ENCODE measurements at regions not wholly inside any gene's neighbourhood (a gene's known extent, or its start where the extent isn't known, plus 50 kb on each side); places are given as distances from the start of the nearest gene placed in this dataset.
"Not testable (repeated sequence)": the region's sequence is repeated elsewhere in the genome, so short reads cannot be mapped to it uniquely, and the experiment has no call there.

DNA sequence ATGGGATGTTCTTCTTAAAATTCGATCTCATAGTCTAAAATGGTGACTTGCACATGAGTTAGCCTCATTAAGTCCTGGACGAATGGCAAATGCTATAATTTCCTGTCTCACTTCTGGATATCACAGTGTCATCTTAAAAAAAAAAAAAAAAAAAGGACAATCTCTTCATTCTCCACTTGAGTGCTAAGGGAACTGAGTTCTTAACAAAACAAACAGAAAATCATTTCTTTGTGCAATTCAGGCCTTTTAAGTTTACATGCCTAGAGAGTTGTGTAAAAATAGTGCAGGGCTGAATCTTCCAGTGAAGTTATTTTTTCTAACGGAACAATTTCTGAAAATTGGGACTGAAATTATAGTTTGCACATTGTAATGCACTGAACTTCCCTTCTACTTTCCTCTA lies 122.8 kb upstream of the FAT1 start:
- Histone ChIP-seq H3K27me3 (ENCODE audit: low read length) (no peaks in the 10 kb centered on the region), H3K27ac (ENCODE audit: low read depth, low read length) (no peak overlapping the region), H3K9me2 (replicated peaks; ENCODE audit: insufficient read depth, low read length) (no peaks in the 10 kb centered on the region), H3K4me2 (ENCODE audit: low read depth, low read length, poor library complexity, severe bottlenecking) (no peak overlapping the region), H3K9ac (ENCODE audit: low read length) (no peak overlapping the region), H4K20me1 (ENCODE audit: low read depth, low read length) (no peaks in the 10 kb centered on the region), H3K9me3 (ENCODE audit: insufficient read depth, low read length) (no peaks in the 10 kb centered on the region), H3K79me2 (ENCODE audit: insufficient read depth, low read length) (no peaks in the 10 kb centered on the region), H3K36me3 (ENCODE audit: low read length) (no peaks in the 10 kb centered on the region), H3F3A (ENCODE audit: insufficient read depth) (no peaks in the 10 kb centered on the region), H3K4me3 (ENCODE audit: insufficient read depth, low read length, poor library complexity, severe bottlenecking) (no peak overlapping the region), H2AFZ (ENCODE audit: low read depth, low read length, severe bottlenecking) (no peak overlapping the region)
- TF ChIP-seq EZH2phosphoT487 (conservative IDR thresholded peaks at IDR 0.05; ENCODE audit: low read length), result no peak
- TF ChIP-seq, protein P1, sequence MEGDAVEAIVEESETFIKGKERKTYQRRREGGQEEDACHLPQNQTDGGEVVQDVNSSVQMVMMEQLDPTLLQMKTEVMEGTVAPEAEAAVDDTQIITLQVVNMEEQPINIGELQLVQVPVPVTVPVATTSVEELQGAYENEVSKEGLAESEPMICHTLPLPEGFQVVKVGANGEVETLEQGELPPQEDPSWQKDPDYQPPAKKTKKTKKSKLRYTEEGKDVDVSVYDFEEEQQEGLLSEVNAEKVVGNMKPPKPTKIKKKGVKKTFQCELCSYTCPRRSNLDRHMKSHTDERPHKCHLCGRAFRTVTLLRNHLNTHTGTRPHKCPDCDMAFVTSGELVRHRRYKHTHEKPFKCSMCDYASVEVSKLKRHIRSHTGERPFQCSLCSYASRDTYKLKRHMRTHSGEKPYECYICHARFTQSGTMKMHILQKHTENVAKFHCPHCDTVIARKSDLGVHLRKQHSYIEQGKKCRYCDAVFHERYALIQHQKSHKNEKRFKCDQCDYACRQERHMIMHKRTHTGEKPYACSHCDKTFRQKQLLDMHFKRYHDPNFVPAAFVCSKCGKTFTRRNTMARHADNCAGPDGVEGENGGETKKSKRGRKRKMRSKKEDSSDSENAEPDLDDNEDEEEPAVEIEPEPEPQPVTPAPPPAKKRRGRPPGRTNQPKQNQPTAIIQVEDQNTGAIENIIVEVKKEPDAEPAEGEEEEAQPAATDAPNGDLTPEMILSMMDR (IDR thresholded peaks at IDR 0.05; ENCODE audit: insufficient read depth, low read length, poor library complexity, severe bottlenecking), result no peak

DNA sequence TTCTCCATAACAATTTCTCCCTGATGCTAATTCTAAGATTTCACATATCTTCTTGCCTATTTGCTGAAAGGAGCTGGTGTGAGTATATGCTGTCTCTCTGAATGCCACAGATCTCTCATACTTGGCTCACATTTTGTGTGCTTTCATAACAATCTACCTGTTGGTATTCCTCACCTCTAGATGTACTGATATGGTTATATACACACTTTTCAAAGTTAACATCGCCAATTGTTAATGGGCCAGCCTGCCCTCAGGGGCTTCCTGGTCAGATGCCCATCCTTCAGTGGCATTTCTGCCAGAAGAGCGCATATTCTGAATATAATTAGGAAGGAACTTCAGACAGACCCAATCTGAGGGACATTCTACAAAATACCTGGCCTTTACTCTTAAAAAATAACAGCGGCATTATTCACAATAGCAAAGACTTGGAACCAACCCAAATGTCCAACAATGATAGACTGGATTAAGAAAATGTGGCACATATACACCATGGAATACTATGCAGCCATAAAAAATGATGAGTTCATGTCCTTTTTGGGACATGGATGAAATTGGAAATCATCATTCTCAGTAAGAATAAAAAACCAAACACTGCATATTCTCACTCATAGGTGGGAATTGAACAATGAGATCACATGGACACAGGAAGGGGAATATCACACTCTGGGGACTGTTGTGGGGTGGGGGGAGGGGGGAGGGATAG lies 123.9 kb upstream of the FAT1 start:
- H4K20me1 ChIP-seq (ENCODE audit: low read depth, low read length); H3K79me2 ChIP-seq (ENCODE audit: insufficient read depth, low read length); H3K27ac ChIP-seq (ENCODE audit: low read depth, low read length); H3K4me2 ChIP-seq (ENCODE audit: low read depth, low read length, poor library complexity, severe bottlenecking); H3K36me3 ChIP-seq (ENCODE audit: low read length); H3K9me3 ChIP-seq (ENCODE audit: insufficient read depth, low read length); H3K9ac ChIP-seq (ENCODE audit: low read length); H2AFZ ChIP-seq (ENCODE audit: low read depth, low read length, severe bottlenecking); H3K9me2 ChIP-seq (replicated peaks; ENCODE audit: insufficient read depth, low read length); H3K27me3 ChIP-seq (ENCODE audit: low read length); H3F3A ChIP-seq (ENCODE audit: insufficient read depth); H3K4me3 ChIP-seq (ENCODE audit: insufficient read depth, low read length, poor library complexity, severe bottlenecking): not testable (repeated sequence)

DNA sequence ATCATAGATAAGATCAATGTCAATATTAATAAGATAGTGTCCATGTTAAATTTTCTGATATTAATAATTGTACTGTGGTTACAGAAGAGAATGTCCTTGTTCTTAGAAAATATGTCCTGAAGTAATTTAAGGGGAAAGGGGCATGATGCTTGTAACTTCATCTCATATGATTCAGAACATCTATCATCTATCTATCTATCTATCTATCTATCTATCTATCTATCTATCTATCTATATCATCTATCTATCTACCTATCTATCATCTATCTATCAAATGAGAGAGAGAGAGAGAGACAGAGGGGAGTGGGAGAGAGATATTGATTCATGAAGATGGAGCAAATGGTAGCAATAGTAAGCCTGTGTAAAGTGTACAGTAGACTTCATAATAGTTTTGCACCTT lies 124.8 kb upstream of the FAT1 start:
- no peaks in the 10 kb centered on the region for H3K79me2 ChIP-seq (ENCODE audit: insufficient read depth, low read length)
- no peaks in the 10 kb centered on the region for H3K36me3 ChIP-seq (ENCODE audit: low read length)
- H3K9me3 ChIP-seq (ENCODE audit: insufficient read depth, low read length), result no peaks in the 10 kb centered on the region
- no peak overlapping the region for H3K4me3 ChIP-seq (ENCODE audit: insufficient read depth, low read length, poor library complexity, severe bottlenecking)
- no peaks in the 10 kb centered on the region for H3K9me2 ChIP-seq (replicated peaks; ENCODE audit: insufficient read depth, low read length)
- TF ChIP-seq EZH2phosphoT487 (conservative IDR thresholded peaks at IDR 0.05; ENCODE audit: low read length), result no peak
- TF ChIP-seq, protein P1 (IDR thresholded peaks at IDR 0.05; ENCODE audit: insufficient read depth, low read length, poor library complexity, severe bottlenecking), result no peak
- H2AFZ ChIP-seq (ENCODE audit: low read depth, low read length, severe bottlenecking), result no peak overlapping the region
- H3K9ac ChIP-seq (ENCODE audit: low read length), result no peak overlapping the region
- H3K27me3 ChIP-seq (ENCODE audit: low read length), result no peaks in the 10 kb centered on the region
- H3F3A ChIP-seq (ENCODE audit: insufficient read depth), result no peaks in the 10 kb centered on the region
- no peak overlapping the region for H3K27ac ChIP-seq (ENCODE audit: low read depth, low read length)
- H3K4me2 ChIP-seq (ENCODE audit: low read depth, low read length, poor library complexity, severe bottlenecking), result no peak overlapping the region
- no peaks in the 10 kb centered on the region for H4K20me1 ChIP-seq (ENCODE audit: low read depth, low read length)

DNA sequence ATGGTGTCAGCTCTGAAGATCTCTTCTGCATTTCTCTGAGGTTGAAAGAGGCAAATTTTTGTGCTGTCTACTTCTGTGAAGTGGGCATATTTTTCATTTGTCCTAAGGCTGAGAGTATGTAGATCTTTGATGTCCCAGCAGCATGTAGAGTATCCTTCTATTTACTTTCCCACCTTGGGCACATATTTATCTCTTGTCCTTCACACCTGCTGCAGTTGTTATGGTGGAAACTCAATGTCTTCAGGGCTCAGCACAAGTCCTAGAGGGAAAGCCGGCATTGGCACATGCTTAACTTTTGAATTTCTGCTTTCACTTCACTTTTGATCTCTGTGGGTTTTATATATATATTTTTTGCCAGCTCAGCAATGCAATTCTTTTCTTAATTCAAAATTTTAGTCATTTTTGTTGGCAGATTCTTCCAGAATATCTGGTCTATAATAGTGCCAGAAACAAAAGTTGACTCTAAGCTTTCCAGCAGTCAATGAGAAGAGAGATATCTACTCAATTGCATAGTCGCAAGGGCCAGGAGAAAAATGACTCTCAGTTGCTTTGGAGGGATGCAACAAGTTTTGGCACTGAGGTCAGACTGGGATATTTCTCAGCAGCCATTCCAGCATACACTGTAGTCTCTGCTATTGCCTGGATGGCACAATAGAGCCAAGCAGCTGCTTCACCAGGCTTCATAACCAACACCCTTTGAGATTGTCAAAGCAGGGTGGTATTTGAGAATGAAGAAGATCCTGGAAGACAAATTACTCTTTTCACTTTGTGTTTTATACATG lies 127.8 kb upstream of the FAT1 start:
- TF ChIP-seq, protein P1 (IDR thresholded peaks at IDR 0.05; ENCODE audit: insufficient read depth, low read length, poor library complexity, severe bottlenecking), result no peak
- TF ChIP-seq EZH2phosphoT487 (conservative IDR thresholded peaks at IDR 0.05; ENCODE audit: low read length), result no peak
- no peaks in the 10 kb centered on the region for H3K9me2 ChIP-seq (replicated peaks; ENCODE audit: insufficient read depth, low read length)

More for the DNA sequence above, 127.8 kb upstream of the FAT1 start:
- H3K4me3 ChIP-seq (ENCODE audit: insufficient read depth, low read length, poor library complexity, severe bottlenecking), result no peak overlapping the region
- no peaks in the 10 kb centered on the region for H3K9me3 ChIP-seq (ENCODE audit: insufficient read depth, low read length)
- H3K4me2 ChIP-seq (ENCODE audit: low read depth, low read length, poor library complexity, severe bottlenecking), result no peak overlapping the region
- H4K20me1 ChIP-seq (ENCODE audit: low read depth, low read length), result no peaks in the 10 kb centered on the region
- H3K27me3 ChIP-seq (ENCODE audit: low read length), result no peaks in the 10 kb centered on the region
- no peak overlapping the region for H3K9ac ChIP-seq (ENCODE audit: low read length)
- no peaks in the 10 kb centered on the region for H3K79me2 ChIP-seq (ENCODE audit: insufficient read depth, low read length)
- no peaks in the 10 kb centered on the region for H3K36me3 ChIP-seq (ENCODE audit: low read length)
- H3K27ac ChIP-seq (ENCODE audit: low read depth, low read length), result no peak overlapping the region
- H2AFZ ChIP-seq (ENCODE audit: low read depth, low read length, severe bottlenecking), result no peak overlapping the region
- H3F3A ChIP-seq (ENCODE audit: insufficient read depth), result no peaks in the 10 kb centered on the region

Measured in SU-DHL-6 (cell line).